GM21447 (cell line): ENCODE measurements at regions not wholly inside any gene's neighbourhood (a gene's known extent, or its start where the extent isn't known, plus 50 kb on each side); places are given as distances from the start of the nearest gene placed in this dataset.

ENCODE experiments used
- ATAC-seq: cut with Tn5 transposase; IDR thresholded peaks from one replicate; pipeline ENCODE4 v1.9.1; 2021; ENCODE audit not compliant: unreplicated experiment

GRCh38 chr6:168981187-168981586 is 272.5 kb downstream of the THBS2 start:
- no peak for ATAC-seq

GRCh38 chr6:168979254-168979653 is 274.4 kb downstream of the THBS2 start:
- no peak for ATAC-seq

GRCh38 chr6:168972128-168972527 is 281.5 kb downstream of the THBS2 start:
- ATAC-seq: no peak

- ATAC-seq: no peak
Measured at GRCh38 chr6:168971549-168971948, 282.1 kb downstream of the THBS2 start.

GRCh38 chr6:168968801-168969200 is 284.8 kb downstream of the THBS2 start:
- no peak for ATAC-seq

GRCh38 chr6:168968228-168968627 is 285.4 kb downstream of the THBS2 start:
- no peak for ATAC-seq

- no peak for ATAC-seq
Measured at GRCh38 chr6:168967281-168967925, 286.2 kb downstream of the THBS2 start.

- ATAC-seq: no peak
Measured at GRCh38 chr6:168964138-168964835, 289.4 kb downstream of the THBS2 start.

- no peak for ATAC-seq
Measured at GRCh38 chr6:168962886-168963285, 290.8 kb downstream of the THBS2 start.

- no peak for ATAC-seq
Measured at GRCh38 chr6:168961264-168961656, 292.4 kb downstream of the THBS2 start.

- ATAC-seq: no peak
Measured at GRCh38 chr6:168960551-168961263, 292.9 kb downstream of the THBS2 start.

- no peak for ATAC-seq
Measured at GRCh38 chr6:168959696-168960095, 293.9 kb downstream of the THBS2 start.

GRCh38 chr6:168956884-168957730 is 296.5 kb downstream of the THBS2 start:
- no peak for ATAC-seq

- no peak for ATAC-seq
Measured at GRCh38 chr6:168956141-168956838, 297.4 kb downstream of the THBS2 start.

GRCh38 chr6:168953461-168953860 is 300.2 kb downstream of the THBS2 start:
- no peak for ATAC-seq

GRCh38 chr6:168951217-168951616 is 302.4 kb downstream of the THBS2 start:
- no peak for ATAC-seq

GRCh38 chr6:168950858-168951214 is 302.8 kb downstream of the THBS2 start:
- ATAC-seq: no peak

GRCh38 chr6:168949981-168950857 is 303.4 kb downstream of the THBS2 start:
- ATAC-seq: no peak

- ATAC-seq: no peak
Measured at GRCh38 chr6:168948990-168949531, 304.6 kb downstream of the THBS2 start.
